SK-N-SH (cell line): ENCODE measurements at regions not wholly inside any gene's neighbourhood (a gene's known extent, or its start where the extent isn't known, plus 50 kb on each side); places are given as distances from the start of the nearest gene placed in this dataset.

ENCODE experiments used
- CTCF ChIA-PET: fragments of 300-600, 350-600 bp; formaldehyde crosslinking; extraction: SDS; loops from one replicate; lab custom pipeline; 2021; lab: Yijun Ruan, JAX
- POLR2A ChIA-PET: fragments of 350-600 bp; sonication (Branson Sonifier 250); formaldehyde crosslinking; extraction: SDS; loops from one replicate; lab custom pipeline; 2020; ENCODE audit warnings: antibody characterized with exemption, inconsistent platforms; lab: Yijun Ruan, JAX
- DNase-seq: peaks from one replicate; pipeline ENCODE4 v3.0.0; 2012
- H2AFZ ChIP-seq: fragments of 200-600 bp; sonication (generic); 2 replicates; pipeline ENCODE4 v1.8.1; 2016; ENCODE audit warnings: antibody characterized with exemption, mild to moderate bottlenecking, low read depth
- H3F3A ChIP-seq: fragments of 200-600 bp; sonication (generic); replicated peaks from 2 replicates; pipeline ENCODE3; 2016; ENCODE audit warnings: antibody characterized with exemption, mild to moderate bottlenecking; ENCODE audit not compliant: insufficient read depth
- H3K27ac ChIP-seq, 2 experiments: fragments of 200-500 bp in 1 of 2; fragments of 200-600 bp in 1 of 2; sonication (Bioruptor generic) in 1 of 2; sonication (generic), shearing (Covaris generic) in 1 of 2; 2 replicates each; pipeline versions ENCODE4 v1.5.1 to v1.6.1; 2014 to 2016; ENCODE audit warnings: low read depth in 2 of 2, inconsistent platforms in 1 of 2, low read length in 1 of 2, mild to moderate bottlenecking in 1 of 2, mixed read lengths in 1 of 2
- H3K27me3 ChIP-seq: fragments of 200-600 bp; sonication (generic), shearing (Covaris generic); 2 replicates; pipeline ENCODE4 v1.6.1; 2016; ENCODE audit warnings: mixed run types; ENCODE audit not compliant: insufficient read depth
- H3K36me3 ChIP-seq, 2 experiments: fragments of 200-500 bp in 1 of 2; fragments of 200-600 bp in 1 of 2; sonication (Bioruptor generic) in 1 of 2; sonication (generic) in 1 of 2; replicated peaks in 1 of 2; 2 replicates each; pipeline versions ENCODE3 to v1.5.1; 2014 to 2016; ENCODE audit warnings: low read length in 1 of 2, mild to moderate bottlenecking in 1 of 2; ENCODE audit not compliant: insufficient read depth in 2 of 2, control insufficient read depth in 1 of 2
- H3K4me1 ChIP-seq, 2 experiments: fragments of 200-500 bp in 1 of 2; fragments of 200-600 bp in 1 of 2; sonication (Bioruptor generic) in 1 of 2; sonication (generic), shearing (Covaris generic) in 1 of 2; 2 replicates each; pipeline versions ENCODE4 v1.5.1 to v1.6.1; 2014 to 2016; ENCODE audit warnings: low read depth in 1 of 2, low read length in 1 of 2, mixed run types in 1 of 2; ENCODE audit not compliant: insufficient read depth in 2 of 2, control insufficient read depth in 1 of 2
- H3K4me2 ChIP-seq: fragments of 200-600 bp; sonication (generic), shearing (Covaris generic); 2 replicates; pipeline ENCODE4 v1.6.1; 2017; ENCODE audit warnings: mixed run types
- H3K4me3 ChIP-seq, 2 experiments: fragments of 200-500 bp in 1 of 2; fragments of 200-600 bp in 1 of 2; sonication (Bioruptor generic) in 1 of 2; sonication (generic), shearing (Covaris generic) in 1 of 2; 2 replicates each; pipeline versions ENCODE4 v1.5.1 to v1.8.1; 2014 to 2016; ENCODE audit warnings: low read depth in 2 of 2, inconsistent platforms in 1 of 2, low read length in 1 of 2, mild to moderate bottlenecking in 1 of 2, mixed read lengths in 1 of 2, moderate library complexity in 1 of 2
- H3K79me2 ChIP-seq: fragments of 200-600 bp; sonication (generic); 2 replicates; pipeline ENCODE4 v1.8.1; 2017; ENCODE audit warnings: mild to moderate bottlenecking; ENCODE audit not compliant: insufficient read depth
- H3K9ac ChIP-seq: fragments of 200-600 bp; sonication (generic); 2 replicates; pipeline ENCODE4 v1.6.1; 2017; ENCODE audit warnings: mixed run types
- H3K9me2 ChIP-seq: fragments of 200-600 bp; sonication (generic); 2 replicates; pipeline ENCODE4 v1.6.1; 2017; ENCODE audit warnings: mixed run types
- H3K9me3 ChIP-seq: fragments of 200-600 bp; sonication (generic); 2 replicates; pipeline ENCODE4 v1.6.1; 2017; ENCODE audit warnings: mixed run types, mild to moderate bottlenecking, moderate library complexity
- H4K20me1 ChIP-seq: fragments of 200-600 bp; sonication (generic); 2 replicates; pipeline ENCODE4 v1.6.1; 2017; ENCODE audit warnings: mild to moderate bottlenecking, mixed run types; ENCODE audit not compliant: insufficient read depth
- CHD2 ChIP-seq: fragments of 150-350 bp; IDR thresholded peaks from 2 replicates; pipeline ENCODE4 v1.6.1; 2018; ENCODE audit warnings: low read length; ENCODE audit not compliant: partially characterized antibody
- CTCF ChIP-seq: fragments of 200-600 bp; sonication (generic); IDR thresholded peaks from 2 replicates; pipeline ENCODE4 v1.6.1; 2017; ENCODE audit warnings: antibody characterized with exemption, mild to moderate bottlenecking, moderate library complexity
- MAX ChIP-seq: IDR thresholded peaks from 2 replicates; pipeline ENCODE4 v1.4.0; 2012; ENCODE audit warnings: low read depth
- MEF2A ChIP-seq: IDR thresholded peaks from 2 replicates; pipeline ENCODE4 v1.4.0; 2012; ENCODE audit warnings: low read depth, borderline replicate concordance
- MXI1 ChIP-seq: IDR thresholded peaks from 2 replicates; pipeline ENCODE4 v1.6.1; 2012; ENCODE audit warnings: mild to moderate bottlenecking, low read depth, low read length, improper control_type of control experiment
- NFIC ChIP-seq: IDR thresholded peaks from 2 replicates; pipeline ENCODE4 v1.4.0; 2012; ENCODE audit warnings: borderline replicate concordance
- NRF1 ChIP-seq: IDR thresholded peaks from 2 replicates; pipeline ENCODE4 v1.6.1; 2012; ENCODE audit warnings: low read depth, mild to moderate bottlenecking, low read length
- REST ChIP-seq: IDR thresholded peaks from 2 replicates; pipeline ENCODE4 v1.6.1; 2012; ENCODE audit warnings: mild to moderate bottlenecking, low read depth, low read length, moderate library complexity
- RFX5 ChIP-seq: IDR thresholded peaks from 2 replicates; pipeline ENCODE4 v1.6.1; 2012; ENCODE audit warnings: mild to moderate bottlenecking, improper control_type of control experiment, low read length
- SIN3A ChIP-seq: IDR thresholded peaks from 2 replicates; pipeline ENCODE4 v1.6.1; 2012; ENCODE audit warnings: low read depth, mild to moderate bottlenecking, low read length, moderate library complexity, borderline replicate concordance
- SMC3 ChIP-seq: IDR thresholded peaks from 2 replicates; pipeline ENCODE4 v1.6.1; 2012; ENCODE audit warnings: low read depth, low read length, improper control_type of control experiment
- WGBS: methylation state at CpG from one replicate; pipeline ENCODE4 v1.1.6; 2017; ENCODE audit warnings: low lambda C conversion rate; 5-methylcytosine and 5-hydroxymethylcytosine counted together

- 49% methylated on average over 25 of the region's 28 CpGs for WGBS
- H4K20me1 ChIP-seq = no peaks in the 10 kb centered on the region
Measured at GRCh38 chr17:79365836-79366770, 244.7 kb downstream of the RBFOX3 start.

More at GRCh38 chr17:79365836-79366770, 244.7 kb downstream of the RBFOX3 start:
- Histone ChIP-seq H3K9me3 (no peaks in the 10 kb centered on the region), H3K4me1 (no peaks in the 10 kb centered on the region; a peak in 1 of 4 replicates), H3K27me3 (peaks cover 34% of the 10 kb centered on the region; the same call in 1 of the 2 replicates), H3K4me2 (no peak overlapping the region), H3K27ac (no peak overlapping the region), H3K9me2 (no peaks in the 10 kb centered on the region), H2AFZ (no peak overlapping the region), H3K9ac (no peak overlapping the region), H3F3A (no peaks in the 10 kb centered on the region), H3K4me3 (no peak overlapping the region), H3K36me3 (no peaks in the 10 kb centered on the region), H3K79me2 (no peaks in the 10 kb centered on the region)
- POLR2A ChIA-PET = no interaction called here
- no peak for DNase-seq
- CTCF ChIA-PET = interaction anchor here (0.6 to 4.1 kb wide), 11 partner anchors 11 to 947 kb away, joined by 3 to 37 read pairs (median 3); no protein-coding TSS in a partner anchor
- TF ChIP-seq MEF2A (no peak), CHD2 (no peak), CTCF (no peak), RFX5 (no peak), SMC3 (no peak), NFIC (no peak), NRF1 (no peak), REST (no peak), MXI1 (no peak), SIN3A (no peak), MAX (no peak)
